Stimulated activated CD8-positive, alpha-beta memory T cell treated with anti-CD3 and anti-CD28 coated beads, Interleukin-15, amount 100 ng/mL, for 4 hours (primary cell): ENCODE measurements at regions not wholly inside any gene's neighbourhood (a gene's known extent, or its start where the extent isn't known, plus 50 kb on each side); places are given as distances from the start of the nearest gene placed in this dataset.

Source experiments
- DNase-seq, 2 donors: peaks; one replicate each; pipeline ENCODE4 v3.0.0-alpha.2; 2020; ENCODE audit warnings: low read depth in 2 of 2

DNA sequence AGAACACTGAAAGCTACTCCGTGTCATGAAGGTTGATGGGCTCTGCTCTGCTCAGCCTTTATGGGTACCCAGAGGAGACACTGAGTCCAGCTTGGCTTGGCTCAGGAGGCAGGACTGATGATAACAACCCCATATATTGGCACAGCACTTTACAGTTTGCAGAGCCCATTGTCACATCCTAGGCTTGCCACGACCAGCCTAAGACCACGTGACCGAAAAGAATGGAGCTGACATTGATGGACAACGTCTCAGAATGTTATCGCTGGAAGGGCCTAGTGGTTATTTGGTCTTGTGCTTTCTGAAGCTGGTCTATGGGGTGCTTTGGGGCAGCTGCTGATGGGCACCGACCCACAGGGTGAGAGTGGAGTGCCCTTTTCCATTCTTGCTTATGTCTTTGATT, 72.9 kb upstream of the RUNX3 start:
- no peak for DNase-seq

DNA sequence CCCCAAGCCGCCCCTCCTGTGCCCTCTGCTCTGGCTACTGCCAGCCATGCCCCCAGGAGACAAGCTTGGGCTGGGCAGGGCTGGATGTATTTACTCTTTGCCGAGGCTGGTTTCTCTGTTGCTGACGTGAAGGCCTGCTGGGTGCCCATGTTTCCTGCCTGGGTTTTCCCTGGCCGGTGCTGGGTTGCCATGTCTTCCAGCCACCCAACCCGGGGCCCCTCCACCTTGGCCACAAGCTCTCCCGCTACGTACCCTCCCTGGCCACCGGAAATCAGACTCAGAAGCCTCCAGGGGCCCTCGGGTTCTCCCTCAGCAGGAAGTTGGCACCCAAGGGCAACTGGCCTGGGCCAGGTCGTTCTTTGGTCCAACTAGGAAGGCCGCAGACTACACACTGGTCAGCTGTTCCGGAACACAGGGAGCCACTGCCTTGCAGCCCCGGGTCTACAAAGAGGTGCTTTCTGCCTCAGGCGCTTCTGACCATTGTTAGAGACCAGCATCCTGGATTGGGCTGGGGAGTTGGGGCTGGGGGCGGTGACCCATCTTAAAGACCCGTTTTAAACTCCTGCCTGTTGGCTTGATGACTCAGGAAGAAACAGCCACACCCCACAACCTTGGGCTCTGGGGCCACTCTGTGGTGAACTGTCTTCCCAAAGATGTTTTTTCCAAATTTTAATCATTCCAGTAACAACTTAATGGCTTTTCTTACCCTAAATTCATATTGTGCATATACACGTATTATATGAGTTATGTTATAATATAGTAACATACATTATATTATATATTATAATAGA, 71.2 kb upstream of the RUNX3 start:
- no peak for DNase-seq

GRCh38 chr1:24999906-25000305, 69.8 kb upstream of the RUNX3 start:
- DNase-seq, result no peak

DNA sequence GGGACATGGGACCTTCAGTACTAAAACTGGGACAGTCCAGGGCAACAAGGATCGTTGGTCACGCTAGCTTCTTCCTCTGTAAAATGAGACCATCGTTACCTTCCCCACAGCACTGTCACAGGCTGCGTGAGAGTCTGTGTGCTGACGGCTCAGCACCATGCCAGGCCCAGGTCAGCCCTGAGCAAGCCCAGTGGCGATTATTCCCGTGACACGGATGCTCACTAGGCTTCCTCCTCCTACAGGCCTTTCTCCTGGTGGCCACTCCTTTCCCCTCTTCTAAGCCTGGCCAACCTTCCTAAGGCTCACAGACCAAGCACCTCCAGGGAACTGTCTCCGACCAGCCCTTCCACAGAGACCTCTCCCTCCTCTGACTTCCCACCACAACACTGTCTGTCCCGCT, 69.3 kb upstream of the RUNX3 start:
- no peak for DNase-seq

DNA sequence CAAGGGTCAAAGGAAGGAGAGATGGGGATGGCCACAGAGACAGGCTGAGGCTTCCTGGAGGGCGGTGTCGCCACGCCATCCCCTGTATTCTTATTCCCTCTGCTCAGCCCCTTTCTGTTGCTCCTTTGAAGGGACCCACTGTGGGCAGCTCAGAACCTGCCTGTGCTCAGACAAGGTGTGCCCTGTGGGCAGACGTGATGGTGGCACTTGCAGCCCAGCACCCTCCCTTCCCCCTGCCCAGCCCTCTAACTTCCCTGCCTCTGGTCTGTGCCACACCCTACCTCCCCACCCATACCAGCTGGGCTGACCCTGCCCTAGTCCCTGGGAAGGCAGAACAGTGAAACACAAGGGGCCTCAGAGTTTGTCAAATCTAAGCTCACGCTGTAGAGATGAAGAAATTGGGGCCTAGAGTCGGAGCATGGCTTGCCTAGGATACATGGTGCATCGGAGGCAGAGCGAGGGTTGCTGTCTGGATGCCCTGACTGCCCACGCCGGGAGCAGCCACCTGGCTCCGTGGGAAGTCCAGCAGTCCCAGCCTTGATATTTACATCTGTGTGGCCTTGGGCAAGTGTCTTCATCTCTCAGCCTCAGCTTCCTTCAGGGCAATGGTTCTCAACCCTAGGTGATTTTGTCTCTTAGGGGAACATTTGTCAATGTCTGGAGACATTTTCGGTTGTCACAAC, 68.6 kb upstream of the RUNX3 start:
- DNase-seq, result no peak

GRCh38 chr1:24996983-24997893, 67.2 kb upstream of the RUNX3 start:
- peak in 1 of 2 donors; percentile 44 for DNase-seq

DNA sequence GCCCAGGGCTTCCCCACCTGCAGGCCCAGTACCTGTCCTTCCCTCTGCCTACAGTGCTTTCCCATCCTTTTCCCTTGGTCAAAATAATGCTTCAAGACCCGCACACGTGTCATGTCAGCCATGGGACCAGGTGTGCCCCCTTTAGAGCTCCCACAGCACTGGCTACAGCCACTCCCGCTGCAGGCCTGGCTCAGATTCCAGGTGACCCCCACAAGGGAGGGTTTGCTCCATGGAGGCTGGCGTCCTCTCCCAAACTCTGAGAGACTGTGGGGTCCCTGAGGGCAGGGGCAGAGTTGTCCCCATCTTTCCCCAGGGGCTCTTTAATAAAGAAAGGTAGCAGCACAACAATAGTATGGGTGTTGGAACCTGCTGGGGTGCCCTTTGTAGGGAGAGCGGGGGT, 66.4 kb upstream of the RUNX3 start:
- DNase-seq, result no peak

- DNase-seq, result no peak
Measured at GRCh38 chr1:24995661-24996060, 65.6 kb upstream of the RUNX3 start.

DNA sequence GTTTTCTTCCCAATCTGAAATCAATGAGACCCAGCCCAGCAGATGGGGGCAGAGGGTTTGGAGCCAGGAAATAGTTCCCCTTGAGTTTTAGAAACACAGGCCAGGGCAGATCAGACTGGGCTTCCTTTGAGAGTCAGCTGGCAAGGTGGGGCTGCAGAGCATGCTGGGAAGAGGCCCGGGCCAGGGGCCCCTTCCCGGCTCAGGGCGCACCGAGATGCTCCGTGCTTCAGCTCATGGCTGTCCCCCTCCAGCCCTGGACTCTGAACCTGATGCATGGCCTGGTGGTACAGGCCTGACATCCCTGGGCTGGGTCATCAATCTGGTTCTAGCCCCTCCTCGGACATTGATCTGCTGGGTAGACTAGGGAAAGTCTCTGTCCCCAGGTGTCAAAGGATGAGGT, 65.1 kb upstream of the RUNX3 start:
- DNase-seq, result no peak

DNA sequence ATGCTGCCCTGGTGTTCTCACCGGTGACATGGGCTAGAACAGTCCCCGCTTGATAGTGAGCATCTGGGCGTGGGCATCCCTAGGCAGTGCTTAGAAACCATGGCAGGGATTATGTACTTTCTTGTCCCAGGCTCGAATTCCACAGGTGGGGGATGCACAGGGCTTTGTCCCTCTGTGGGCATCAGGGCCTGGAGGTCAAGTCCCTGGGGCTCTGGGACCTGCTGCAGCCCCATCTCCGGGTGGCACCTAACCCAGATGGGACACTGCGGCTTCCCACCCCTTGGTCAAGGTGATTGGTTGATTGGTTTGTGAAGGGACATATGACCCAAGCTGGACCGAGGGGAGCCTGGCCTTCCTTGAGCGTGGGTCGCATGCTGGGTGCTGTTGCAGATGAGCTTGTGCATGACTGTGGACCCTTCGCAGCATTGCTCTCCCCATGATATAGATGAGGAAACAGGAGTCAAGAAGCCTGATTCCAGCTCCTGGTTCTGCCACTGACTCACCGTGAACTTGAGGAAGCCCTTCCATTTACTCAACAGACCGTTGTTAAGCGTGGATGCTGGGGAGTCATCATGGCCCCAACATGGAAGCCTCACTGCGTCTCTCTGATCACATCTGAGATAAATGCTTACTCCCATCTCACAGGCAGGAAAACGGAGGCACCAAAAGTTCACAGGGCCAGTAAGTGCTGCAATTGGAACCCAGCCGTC, 64.0 kb upstream of the RUNX3 start:
- no peak for DNase-seq

DNA sequence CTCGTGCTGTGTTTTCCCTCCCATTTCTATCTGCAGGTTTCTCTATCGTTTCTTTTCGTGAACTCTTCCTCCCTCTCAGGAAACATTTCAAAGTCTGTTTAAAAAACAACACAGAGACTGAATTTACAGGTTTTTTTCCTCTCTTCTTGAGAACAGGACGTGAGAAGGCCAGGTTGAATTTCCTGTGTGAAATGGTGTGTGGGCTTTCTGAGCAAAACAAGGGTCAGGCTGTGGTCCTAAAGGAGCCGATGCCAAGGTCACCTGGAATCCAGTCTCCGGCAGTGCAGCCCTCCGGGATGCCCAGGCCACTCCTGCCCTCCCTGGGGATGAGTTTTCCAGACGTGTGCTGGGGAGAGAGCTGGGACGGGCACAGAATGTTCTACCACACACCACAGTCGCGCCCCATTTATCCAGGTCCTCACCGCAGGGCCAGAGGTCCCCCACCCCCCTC, 62.7 kb upstream of the RUNX3 start:
- DNase-seq, result no peak

GRCh38 chr1:24992124-24992760, 62.2 kb upstream of the RUNX3 start:
- no peak for DNase-seq

DNA sequence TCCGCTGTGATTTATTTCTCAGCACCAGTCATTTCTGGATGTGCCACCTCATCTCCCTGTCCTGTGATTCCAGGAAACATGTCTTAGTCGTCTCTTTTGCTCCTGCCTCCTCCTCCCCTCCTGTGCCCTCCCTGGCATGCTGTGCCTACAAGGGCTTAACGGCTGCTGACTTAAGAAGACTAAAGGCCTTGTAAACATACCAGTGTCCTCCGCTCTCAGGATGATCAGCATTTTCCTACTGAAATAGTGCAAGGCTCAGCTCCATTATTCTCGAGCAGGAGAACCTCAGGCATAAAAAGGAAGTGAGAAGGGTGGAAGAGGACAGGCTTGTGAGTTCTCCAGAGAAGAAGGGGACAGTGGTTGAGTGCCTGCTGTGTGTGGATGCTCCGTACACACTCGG, 61.6 kb upstream of the RUNX3 start:
- no peak for DNase-seq

- DNase-seq, result no peak
Measured at GRCh38 chr1:24990779-24991641, 60.9 kb upstream of the RUNX3 start.

- DNase-seq, result no peak
Measured at GRCh38 chr1:24990136-24990535, 60.1 kb upstream of the RUNX3 start.

DNA sequence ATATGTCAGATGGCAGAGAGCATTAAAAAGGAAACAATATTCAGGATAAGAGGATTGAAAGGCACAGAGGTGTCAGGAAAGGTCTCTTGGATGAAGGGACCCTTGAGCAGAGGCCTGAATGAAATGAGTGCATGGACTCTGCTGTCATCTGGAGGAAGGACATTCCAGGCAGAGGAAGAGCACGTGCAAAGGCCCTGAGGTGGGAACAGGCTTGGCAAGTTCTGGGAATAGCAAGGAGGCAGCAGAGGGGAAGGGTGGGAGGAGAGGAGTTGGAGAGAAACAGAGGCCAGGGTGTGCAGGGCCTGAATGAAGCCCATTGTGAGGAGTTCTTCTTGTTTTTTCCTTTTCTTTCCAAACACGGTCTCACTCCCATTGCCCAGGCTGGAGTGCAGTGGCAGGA, 59.0 kb upstream of the RUNX3 start:
- no peak for DNase-seq

GRCh38 chr1:24988558-24988912, 58.5 kb upstream of the RUNX3 start:
- DNase-seq, result no peak

DNA sequence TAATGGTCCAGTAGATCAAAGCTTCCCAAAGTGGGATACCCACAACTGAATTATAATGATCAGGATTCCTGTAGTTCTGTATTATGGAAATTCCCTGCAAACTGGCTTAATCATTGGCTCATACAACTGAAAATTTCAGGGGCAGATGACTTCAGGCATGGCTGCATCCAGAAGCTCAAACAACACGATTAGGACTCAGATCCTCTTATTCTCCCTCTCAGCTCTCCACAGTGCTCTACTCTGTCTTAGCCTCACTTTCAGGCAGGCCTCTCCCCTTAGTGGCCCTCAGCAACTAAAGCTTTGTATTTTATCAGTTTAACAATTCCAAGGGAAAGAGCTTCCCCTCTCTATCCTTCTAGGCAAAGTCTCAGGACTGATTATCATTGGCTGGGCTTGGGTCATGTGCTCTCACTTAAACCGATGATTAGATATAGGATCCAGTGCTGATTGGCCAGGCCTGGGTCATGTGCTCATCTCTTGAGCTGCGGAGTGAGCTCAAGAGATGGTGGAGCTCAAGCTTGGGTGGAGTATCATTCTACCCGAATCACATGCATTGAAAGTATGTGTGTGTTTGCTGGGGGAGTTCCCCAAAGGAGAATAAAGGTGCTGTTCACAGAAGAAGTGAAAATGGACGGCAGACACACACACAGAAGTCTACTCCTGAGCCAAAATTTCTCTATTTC, 57.9 kb upstream of the RUNX3 start:
- DNase-seq, result no peak

GRCh38 chr1:24987424-24987823, 57.3 kb upstream of the RUNX3 start:
- DNase-seq, result no peak
